Cardiac muscle cell (in vitro differentiated cells and primary cell): ENCODE measurements at regions not wholly inside any gene's neighbourhood (a gene's known extent, or its start where the extent isn't known, plus 50 kb on each side); places are given as distances from the start of the nearest gene placed in this dataset.

Experiments
- DNase-seq, 2 donors: peaks; one replicate each; pipeline versions ENCODE4 v3.0.0 to v3.0.0-alpha.2; 2010 to 2017; ENCODE audit warnings: low read depth in 1 of 2, low spot score in 1 of 2
- H3K27ac ChIP-seq: fragments of 200-600 bp; sonication (generic); 2 replicates; pipeline ENCODE4 v1.5.1; 2016
- H3K27me3 ChIP-seq: fragments of 200-600 bp; sonication (generic); 2 replicates; pipeline ENCODE4 v1.6.0; 2016; ENCODE audit warnings: control low read depth
- H3K36me3 ChIP-seq: fragments of 200-600 bp; sonication (generic); 2 replicates; pipeline ENCODE4 v1.5.1; 2016; ENCODE audit warnings: control low read depth
- H3K4me1 ChIP-seq: fragments of 200-600 bp; sonication (generic); 2 replicates; pipeline ENCODE4 v1.8.1; 2017; ENCODE audit warnings: low read depth, mild to moderate bottlenecking, mixed run types
- H3K4me3 ChIP-seq: fragments of 200-600 bp; sonication (generic); 2 replicates; pipeline ENCODE4 v1.5.1; 2016; ENCODE audit warnings: mild to moderate bottlenecking
- H3K9me3 ChIP-seq: fragments of 200-600 bp; sonication (generic); 2 replicates; pipeline ENCODE4 v1.5.1; 2017; ENCODE audit warnings: low read depth, mild to moderate bottlenecking, control low read depth
- CTCF ChIP-seq: IDR thresholded peaks from 2 replicates; pipeline ENCODE4 v1.5.1; 2012; ENCODE audit warnings: low read depth, mild to moderate bottlenecking, low read length

GRCh38 chr14:80446356-80446755 lies 235.1 kb upstream of the DIO2 start:
- no peak overlapping the region for H3K27ac ChIP-seq
- TF ChIP-seq CTCF, result no peak
- H3K9me3 ChIP-seq, result no peaks in the 10 kb centered on the region
- H3K27me3 ChIP-seq, result no peaks in the 10 kb centered on the region
- no peaks in the 10 kb centered on the region for H3K36me3 ChIP-seq
- DNase-seq, result peak in 1 of 2 donors; percentile 38
- no peak overlapping the region for H3K4me3 ChIP-seq
- no peaks in the 10 kb centered on the region for H3K4me1 ChIP-seq

- Histone ChIP-seq H3K36me3 (no peaks in the 10 kb centered on the region), H3K27ac (no peak overlapping the region), H3K9me3 (no peaks in the 10 kb centered on the region), H3K4me1 (no peaks in the 10 kb centered on the region), H3K4me3 (no peak overlapping the region), H3K27me3 (no peaks in the 10 kb centered on the region)
- DNase-seq, result no peak
- TF ChIP-seq CTCF, result no peak
Measured at GRCh38 chr14:80445605-80446004, 234.3 kb upstream of the DIO2 start.

- Histone ChIP-seq H3K27me3 (no peaks in the 10 kb centered on the region), H3K4me3 (no peak overlapping the region), H3K4me1 (no peaks in the 10 kb centered on the region), H3K36me3 (no peaks in the 10 kb centered on the region), H3K9me3 (no peaks in the 10 kb centered on the region), H3K27ac (no peak overlapping the region)
- TF ChIP-seq CTCF, result no peak
- no peak for DNase-seq
Measured at GRCh38 chr14:80434574-80435321, 223.4 kb upstream of the DIO2 start.

GRCh38 chr14:80433811-80434210 lies 222.5 kb upstream of the DIO2 start:
- Histone ChIP-seq H3K9me3 (no peaks in the 10 kb centered on the region), H3K27ac (no peak overlapping the region), H3K36me3 (no peaks in the 10 kb centered on the region), H3K27me3 (no peaks in the 10 kb centered on the region), H3K4me3 (no peak overlapping the region), H3K4me1 (no peaks in the 10 kb centered on the region)
- DNase-seq, result no peak
- TF ChIP-seq CTCF, result no peak

GRCh38 chr14:80428671-80429070 lies 217.4 kb upstream of the DIO2 start:
- Histone ChIP-seq H3K9me3 (no peaks in the 10 kb centered on the region), H3K36me3 (no peaks in the 10 kb centered on the region), H3K4me1 (no peaks in the 10 kb centered on the region), H3K4me3 (no peak overlapping the region), H3K27ac (no peak overlapping the region), H3K27me3 (no peaks in the 10 kb centered on the region)
- TF ChIP-seq CTCF, result no peak
- DNase-seq, result peak in 1 of 2 donors; percentile 14

- no peak overlapping the region for H3K27ac ChIP-seq
- H3K27me3 ChIP-seq, result no peaks in the 10 kb centered on the region
- no peaks in the 10 kb centered on the region for H3K9me3 ChIP-seq
- no peak for TF ChIP-seq CTCF
- peak in 1 of 2 donors; percentile 64 for DNase-seq
- no peaks in the 10 kb centered on the region for H3K36me3 ChIP-seq
- H3K4me1 ChIP-seq, result no peaks in the 10 kb centered on the region
- H3K4me3 ChIP-seq, result no peak overlapping the region
Measured at GRCh38 chr14:80428171-80428570, 216.9 kb upstream of the DIO2 start.
